ENCODE measurements at regions not wholly inside any gene's neighbourhood (a gene's known extent, or its start where the extent isn't known, plus 50 kb on each side); places are given as distances from the start of the nearest gene placed in this dataset.
"Not testable (repeated sequence)": the region's sequence is repeated elsewhere in the genome, so short reads cannot be mapped to it uniquely, and the experiment has no call there.

- no peak for DNase-seq (ENCODE audit: low spot score)
Observed at GRCh38 chr4:179116011-179116410, 1673.8 kb upstream of the AGA start.

DNA sequence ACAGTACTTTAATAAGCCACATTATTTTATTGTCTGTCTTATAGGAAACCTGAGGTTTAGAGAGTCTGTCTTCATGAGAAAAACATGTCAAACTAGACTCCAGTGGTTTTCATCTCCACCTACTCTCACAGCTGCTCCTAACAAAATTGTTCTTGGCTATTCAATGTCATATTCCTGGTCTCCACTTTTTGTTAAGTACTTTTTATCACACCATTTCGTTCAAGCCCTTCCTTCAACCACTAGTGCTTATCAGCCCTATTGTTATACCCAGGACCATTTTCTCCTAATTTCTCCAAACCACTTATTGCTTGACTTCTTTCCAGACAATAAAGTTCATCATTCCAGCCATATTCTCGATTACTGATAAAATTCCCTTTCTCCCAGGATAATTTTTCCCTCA is 1674.3 kb upstream of the AGA start:
- DNase-seq (ENCODE audit: low spot score), result no peak

DNA sequence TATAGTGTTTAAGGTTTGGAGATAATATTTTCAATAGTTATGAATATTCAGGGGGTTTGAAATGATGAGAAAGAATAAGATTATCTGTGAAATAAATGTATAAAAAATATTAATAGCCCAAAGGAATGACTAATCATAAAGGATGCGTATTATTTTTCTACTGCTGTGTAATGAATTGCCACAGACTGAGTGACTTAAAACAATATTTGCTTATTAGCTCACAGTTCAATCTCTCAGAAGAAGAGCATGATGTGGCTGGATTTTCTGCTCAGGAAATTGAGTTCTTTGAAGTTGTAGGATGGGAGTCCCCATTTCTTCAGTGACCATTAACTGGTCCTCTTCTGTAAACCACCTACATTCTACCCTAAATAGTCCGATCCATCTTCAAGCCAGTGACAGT is 1680.8 kb upstream of the AGA start:
- DNase-seq (ENCODE audit: low spot score), result no peak

DNA sequence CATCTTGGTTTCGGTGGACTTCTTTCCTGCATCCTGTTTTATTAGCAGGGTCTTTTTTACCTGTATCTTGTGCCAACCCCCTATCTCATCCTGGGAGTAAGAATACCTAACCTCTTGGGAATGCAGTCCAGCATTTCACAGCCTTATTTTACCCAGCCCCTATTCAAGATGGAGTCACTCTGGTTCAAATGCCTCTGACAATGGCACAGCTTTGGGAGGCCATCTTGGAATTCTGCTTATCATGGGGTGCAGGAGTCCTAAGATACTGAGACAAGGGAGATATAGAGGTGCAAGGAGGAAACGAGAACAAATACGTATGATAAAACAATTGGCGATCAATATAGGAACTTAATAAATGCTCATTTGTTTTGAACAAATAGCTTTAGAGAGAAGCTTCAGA is 1682.2 kb upstream of the AGA start:
- DNase-seq (ENCODE audit: low spot score), result no peak

- no peak for DNase-seq (ENCODE audit: low spot score)
Observed at GRCh38 chr4:179124957-179125356, 1682.7 kb upstream of the AGA start.

DNA sequence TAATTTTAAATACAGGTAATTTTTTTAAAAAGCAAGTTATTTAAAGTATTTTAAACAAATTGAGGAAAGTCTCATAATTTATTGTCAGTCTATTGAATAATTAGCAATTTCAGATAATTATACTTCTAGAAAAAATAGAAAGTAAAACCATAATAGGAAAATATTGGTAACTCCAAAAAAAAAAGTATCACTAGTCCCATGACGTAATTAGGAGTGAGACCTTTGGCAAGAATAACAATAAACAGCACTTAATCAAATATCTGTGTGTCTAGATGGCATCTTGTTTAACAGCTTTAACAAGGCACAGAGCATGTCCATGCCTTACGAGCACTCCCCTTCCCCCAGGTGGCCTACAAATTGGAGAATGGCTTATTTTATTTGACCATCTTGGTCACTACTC is 1683.6 kb upstream of the AGA start:
- no peak for DNase-seq (ENCODE audit: low spot score)

DNA sequence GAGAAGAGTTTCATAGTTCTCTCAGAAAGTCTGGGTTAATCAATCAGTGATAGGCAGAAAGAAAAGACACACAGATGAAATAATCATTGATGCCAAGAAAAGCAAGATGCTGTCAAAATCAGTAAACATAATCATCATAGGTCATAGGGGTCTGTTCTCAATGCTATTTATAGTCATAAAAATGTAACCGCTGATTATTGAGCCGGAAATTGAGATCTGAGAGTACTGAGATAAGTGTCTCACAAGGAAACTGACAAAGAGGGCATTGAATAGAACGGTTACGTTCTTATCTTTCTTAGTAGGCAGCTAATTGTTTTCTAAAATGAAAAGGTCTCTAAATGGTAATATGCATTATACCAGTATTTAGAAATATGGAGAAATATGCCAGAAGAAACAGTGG is 1686.1 kb upstream of the AGA start:
- no peak for DNase-seq (ENCODE audit: low spot score)

DNA sequence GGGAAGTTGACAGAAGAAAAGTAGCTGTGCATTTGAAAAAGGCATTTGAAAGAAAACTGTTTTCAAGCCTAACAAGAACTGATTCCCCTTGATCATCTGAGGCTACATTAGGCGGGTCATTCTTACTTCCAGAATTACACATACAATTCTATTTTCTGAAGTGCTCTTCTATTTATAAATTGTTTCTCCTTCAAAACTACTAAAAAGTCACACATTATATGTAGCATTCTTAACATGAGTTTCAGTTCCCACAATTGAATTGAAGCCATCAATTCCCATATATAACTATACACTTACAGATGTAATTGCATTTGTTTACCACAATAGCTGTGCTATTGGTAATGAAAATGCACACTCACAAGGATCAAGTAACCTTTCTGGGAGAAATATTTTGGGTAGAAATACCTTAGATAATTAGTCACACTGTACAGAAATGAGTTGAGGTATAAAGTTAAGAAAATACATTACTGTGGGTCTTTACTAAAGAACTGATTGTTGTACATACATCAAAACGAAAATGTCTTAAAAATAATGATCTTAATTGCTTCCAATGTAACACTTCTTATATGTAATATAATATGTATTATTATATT is 1688.0 kb upstream of the AGA start:
- DNase-seq (ENCODE audit: low spot score), result no peak

- DNase-seq (ENCODE audit: low spot score), result no peak
Observed at GRCh38 chr4:179145746-179146525, 1703.7 kb upstream of the AGA start.

- DNase-seq (ENCODE audit: low spot score), result no peak
Observed at GRCh38 chr4:179151770-179152169, 1709.5 kb upstream of the AGA start.

GRCh38 chr4:179163147-179163546 is 1720.9 kb upstream of the AGA start:
- DNase-seq (ENCODE audit: low spot score), result no peak

- DNase-seq (ENCODE audit: low spot score), result no peak
Observed at GRCh38 chr4:179164267-179164999, 1722.2 kb upstream of the AGA start.

- no peak for DNase-seq (ENCODE audit: low spot score)
Observed at GRCh38 chr4:179165000-179165738, 1722.9 kb upstream of the AGA start.

DNA sequence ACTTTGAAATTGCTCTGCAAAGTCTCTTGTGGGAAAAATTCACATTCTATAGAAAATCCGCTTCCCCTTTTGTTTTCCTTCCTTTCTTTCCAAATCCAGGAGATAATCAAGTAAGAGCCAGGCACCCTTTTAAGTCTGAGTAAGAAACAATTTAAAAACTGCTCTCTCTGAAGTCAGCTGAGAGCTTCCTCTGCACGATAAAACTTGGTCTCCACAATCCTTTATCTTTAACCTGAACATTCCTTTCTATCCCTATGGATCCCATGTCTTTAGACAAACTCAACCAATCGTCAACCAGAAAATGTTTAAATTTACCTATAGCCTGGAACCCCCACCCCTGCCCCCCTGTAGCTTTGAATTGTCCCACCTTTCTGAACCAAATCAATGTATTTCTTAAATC is 1723.6 kb upstream of the AGA start:
- no peak for DNase-seq (ENCODE audit: low spot score)

- not testable (repeated sequence) for DNase-seq (ENCODE audit: low spot score)
Observed at GRCh38 chr4:179170308-179170707, 1728.1 kb upstream of the AGA start.

GRCh38 chr4:179182741-179183140 is 1740.5 kb upstream of the AGA start:
- no peak for DNase-seq (ENCODE audit: low spot score)

DNA sequence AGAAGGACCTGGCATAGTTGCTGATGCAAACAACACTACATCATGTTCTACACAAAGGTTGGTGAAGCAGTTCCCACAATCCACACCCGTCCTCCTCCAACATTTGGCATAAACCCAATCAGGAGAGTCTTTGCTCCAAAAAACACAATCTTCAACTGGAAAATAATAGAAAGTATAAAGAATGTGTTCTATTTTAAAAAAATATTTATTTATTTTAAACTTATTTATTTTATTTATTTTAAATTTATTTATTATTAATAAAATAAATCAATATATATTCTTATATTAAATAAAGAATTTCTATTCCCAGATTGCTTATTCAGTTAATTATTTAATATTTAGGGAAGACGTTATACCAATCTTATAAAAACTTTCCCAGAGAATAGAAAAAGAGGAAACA is 1753.7 kb upstream of the AGA start:
- no peak for DNase-seq (ENCODE audit: low spot score)

DNA sequence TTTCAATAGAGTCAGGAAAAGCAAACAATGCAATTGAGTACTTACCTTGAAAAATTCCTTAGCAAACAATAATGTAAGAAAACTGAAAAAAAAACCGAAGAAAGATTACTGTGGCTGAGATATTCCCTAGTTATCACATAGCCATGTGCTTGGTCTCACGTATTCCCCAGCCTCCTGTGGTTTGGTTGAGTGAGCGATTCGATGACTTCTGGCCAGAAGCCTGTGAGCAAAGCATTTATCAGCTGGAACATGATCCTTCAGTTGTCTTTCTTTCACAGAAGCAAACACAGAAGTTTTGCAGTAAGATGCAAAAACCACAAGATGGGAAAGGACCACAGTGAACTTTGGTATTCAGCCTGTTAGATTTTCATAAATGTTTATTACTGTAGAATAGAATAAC is 1754.3 kb upstream of the AGA start:
- no peak for DNase-seq (ENCODE audit: low spot score)

DNA sequence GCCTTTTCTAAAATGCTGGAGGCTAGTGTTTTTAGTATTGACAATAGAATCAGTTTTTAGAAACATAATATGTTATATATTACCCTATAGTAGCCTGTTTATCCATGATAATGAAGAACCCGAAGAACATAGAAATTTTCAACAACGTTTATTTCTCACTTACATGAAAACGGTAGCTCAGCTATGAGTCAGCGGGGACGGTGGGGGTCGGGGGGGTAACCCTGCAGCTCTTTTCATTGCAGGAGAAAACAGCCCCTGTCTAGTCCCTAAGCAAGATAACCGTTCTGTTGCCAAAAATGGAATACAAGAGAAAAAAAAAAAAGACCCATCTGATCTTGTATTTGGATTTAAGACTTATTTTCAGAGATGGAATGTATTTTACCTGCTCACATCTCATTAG is 1758.4 kb upstream of the AGA start:
- DNase-seq (ENCODE audit: low spot score), result no peak

- no peak for DNase-seq (ENCODE audit: low spot score)
Observed at GRCh38 chr4:179225594-179225993, 1783.4 kb upstream of the AGA start.

GRCh38 chr4:179248821-179249220 is 1806.6 kb upstream of the AGA start:
- DNase-seq (ENCODE audit: low spot score), result no peak

GRCh38 chr4:179268791-179269190 is 1826.6 kb upstream of the AGA start:
- DNase-seq (ENCODE audit: low spot score), result no peak

- no peak for DNase-seq (ENCODE audit: low spot score)
Observed at GRCh38 chr4:179272282-179272681, 1830.0 kb upstream of the AGA start.
